ENCODE measurements at regions not wholly inside any gene's neighbourhood (a gene's known extent, or its start where the extent isn't known, plus 50 kb on each side); places are given as distances from the start of the nearest gene placed in this dataset.

DNA sequence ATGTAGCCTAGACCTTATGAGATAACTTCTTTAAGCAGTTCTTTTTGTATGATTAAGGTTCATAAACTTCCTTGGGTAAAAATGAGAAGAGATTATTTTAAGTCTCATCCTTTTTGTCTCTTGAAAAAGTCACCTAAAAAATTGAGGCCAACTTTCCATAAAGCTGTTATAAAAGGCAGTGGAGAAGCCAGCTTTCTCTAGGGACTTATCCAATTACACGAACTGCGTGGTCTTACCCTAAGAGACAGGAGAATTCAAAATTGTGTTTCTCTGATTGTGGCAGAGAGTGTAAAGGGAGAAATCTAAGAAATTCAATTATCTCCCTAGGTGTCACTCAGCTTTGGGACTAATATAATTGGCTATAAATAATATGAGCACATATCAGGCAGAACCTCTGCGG is 262.0 kb downstream of the SHOX2 start:
- no peak overlapping the region for H3K4me3 ChIP-seq (ENCODE audit: low read length)
- TF ChIP-seq, protein P1, sequence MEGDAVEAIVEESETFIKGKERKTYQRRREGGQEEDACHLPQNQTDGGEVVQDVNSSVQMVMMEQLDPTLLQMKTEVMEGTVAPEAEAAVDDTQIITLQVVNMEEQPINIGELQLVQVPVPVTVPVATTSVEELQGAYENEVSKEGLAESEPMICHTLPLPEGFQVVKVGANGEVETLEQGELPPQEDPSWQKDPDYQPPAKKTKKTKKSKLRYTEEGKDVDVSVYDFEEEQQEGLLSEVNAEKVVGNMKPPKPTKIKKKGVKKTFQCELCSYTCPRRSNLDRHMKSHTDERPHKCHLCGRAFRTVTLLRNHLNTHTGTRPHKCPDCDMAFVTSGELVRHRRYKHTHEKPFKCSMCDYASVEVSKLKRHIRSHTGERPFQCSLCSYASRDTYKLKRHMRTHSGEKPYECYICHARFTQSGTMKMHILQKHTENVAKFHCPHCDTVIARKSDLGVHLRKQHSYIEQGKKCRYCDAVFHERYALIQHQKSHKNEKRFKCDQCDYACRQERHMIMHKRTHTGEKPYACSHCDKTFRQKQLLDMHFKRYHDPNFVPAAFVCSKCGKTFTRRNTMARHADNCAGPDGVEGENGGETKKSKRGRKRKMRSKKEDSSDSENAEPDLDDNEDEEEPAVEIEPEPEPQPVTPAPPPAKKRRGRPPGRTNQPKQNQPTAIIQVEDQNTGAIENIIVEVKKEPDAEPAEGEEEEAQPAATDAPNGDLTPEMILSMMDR (conservative IDR thresholded peaks at IDR 0.05; ENCODE audit: low read depth, low read length), result no peak
- DNase-seq (ENCODE audit: low read depth), result no peak

DNA sequence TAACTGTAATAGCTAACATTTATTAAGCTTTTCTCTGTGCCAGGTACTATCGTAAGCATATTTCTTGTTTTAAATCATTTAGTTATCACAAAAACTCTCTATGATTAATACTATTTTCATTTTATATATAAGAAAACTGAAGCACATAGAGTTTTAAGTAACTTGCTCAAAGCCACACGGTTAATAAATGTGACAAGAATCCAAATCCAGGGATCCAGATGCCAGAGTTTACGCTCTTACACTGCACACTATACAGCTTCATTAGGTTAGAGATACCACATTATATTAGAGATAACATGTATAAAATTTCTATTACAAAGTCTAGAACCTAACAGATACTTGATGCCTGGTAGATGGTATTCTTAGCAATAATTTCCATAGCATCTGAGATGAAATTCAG is 265.2 kb downstream of the SHOX2 start:
- TF ChIP-seq, protein P1 (conservative IDR thresholded peaks at IDR 0.05; ENCODE audit: low read depth, low read length), result no peak
- no peak for DNase-seq (ENCODE audit: low read depth)
- no peak overlapping the region for H3K4me3 ChIP-seq (ENCODE audit: low read length)

DNA sequence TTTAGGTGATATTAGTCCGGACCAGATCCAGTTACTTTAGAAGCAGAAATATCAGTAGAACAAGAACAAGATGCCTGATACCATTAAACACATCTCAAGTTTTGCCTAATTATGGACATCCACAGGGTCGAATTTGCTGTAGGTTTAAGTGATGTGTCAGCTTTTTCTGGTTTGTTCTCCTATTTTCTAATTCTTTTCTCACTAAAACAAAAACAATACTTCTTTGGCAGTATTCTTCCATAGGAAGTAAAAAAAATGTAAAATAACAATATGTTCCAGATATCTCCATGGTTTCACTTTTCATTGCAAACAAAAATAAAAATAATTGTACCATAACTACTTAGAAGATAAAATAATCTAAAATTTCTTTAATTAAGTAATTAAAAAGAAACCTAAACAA is 265.7 kb downstream of the SHOX2 start:
- TF ChIP-seq, protein P1 (conservative IDR thresholded peaks at IDR 0.05; ENCODE audit: low read depth, low read length), result no peak
- DNase-seq (ENCODE audit: low read depth), result no peak
- no peak overlapping the region for H3K4me3 ChIP-seq (ENCODE audit: low read length)

DNA sequence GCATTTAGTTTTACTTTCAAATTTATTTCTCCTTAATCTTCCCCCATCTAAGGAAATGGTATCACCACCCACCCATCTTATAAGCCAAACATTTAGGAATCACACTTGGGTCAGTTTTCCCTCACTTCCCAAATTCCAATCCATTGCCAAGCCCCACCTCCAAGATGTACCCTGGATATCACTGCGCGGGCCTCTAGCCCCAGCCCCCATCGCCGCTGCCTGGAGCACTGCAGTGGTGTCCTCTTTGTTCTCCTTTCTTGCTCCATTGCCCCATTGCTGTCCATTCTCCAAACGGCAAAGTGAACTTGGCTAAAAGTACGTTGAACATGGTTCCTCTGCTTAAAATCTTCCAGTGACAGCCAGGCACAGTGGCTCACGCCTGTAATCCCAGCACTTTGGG is 267.8 kb downstream of the SHOX2 start:
- TF ChIP-seq, protein P1 (conservative IDR thresholded peaks at IDR 0.05; ENCODE audit: low read depth, low read length), result no peak
- no peak overlapping the region for H3K4me3 ChIP-seq (ENCODE audit: low read length)
- DNase-seq (ENCODE audit: low read depth), result no peak

DNA sequence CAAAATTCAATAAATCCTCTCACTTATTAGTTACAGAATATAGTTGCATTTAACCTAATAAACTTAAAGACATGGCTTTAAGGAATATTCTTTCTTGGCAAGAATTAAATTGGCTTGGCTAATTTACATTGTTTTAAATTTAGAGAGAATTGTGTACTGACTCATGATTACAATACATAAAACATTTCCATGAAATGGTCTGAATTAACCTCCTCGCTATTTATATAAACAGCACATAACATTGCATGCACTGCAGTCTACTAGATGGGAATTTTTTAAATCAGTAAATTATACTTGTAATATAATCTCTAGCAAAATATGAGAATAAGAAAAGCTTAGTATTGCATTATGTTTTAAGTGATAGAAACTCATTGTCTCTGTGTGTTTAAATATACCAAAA is 268.9 kb downstream of the SHOX2 start:
- no peak overlapping the region for H3K4me3 ChIP-seq (ENCODE audit: low read length)
- no peak for DNase-seq (ENCODE audit: low read depth)
- TF ChIP-seq, protein P1 (conservative IDR thresholded peaks at IDR 0.05; ENCODE audit: low read depth, low read length), result no peak

DNA sequence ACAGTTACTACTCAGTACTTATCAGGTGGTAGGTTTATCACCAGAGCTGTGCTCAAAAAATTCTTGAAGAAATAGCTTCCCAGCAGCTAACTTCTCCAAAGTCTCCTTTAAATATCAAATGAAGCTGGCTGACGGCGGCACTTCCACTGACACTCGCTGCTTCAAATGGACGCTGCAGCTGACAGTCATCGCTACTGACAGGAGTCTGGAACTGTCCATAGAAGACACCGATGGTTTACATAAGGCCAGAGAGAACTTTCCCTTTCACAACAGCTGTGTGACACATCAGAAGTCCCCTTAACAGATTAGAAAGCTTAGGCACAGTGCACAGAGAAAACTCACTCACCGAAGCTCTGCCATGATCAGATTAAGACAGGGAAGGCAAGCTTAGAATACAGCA is 270.2 kb downstream of the SHOX2 start:
- H3K4me3 ChIP-seq (ENCODE audit: low read length), result no peak overlapping the region
- DNase-seq (ENCODE audit: low read depth), result no peak
- TF ChIP-seq, protein P1 (conservative IDR thresholded peaks at IDR 0.05; ENCODE audit: low read depth, low read length), result no peak

DNA sequence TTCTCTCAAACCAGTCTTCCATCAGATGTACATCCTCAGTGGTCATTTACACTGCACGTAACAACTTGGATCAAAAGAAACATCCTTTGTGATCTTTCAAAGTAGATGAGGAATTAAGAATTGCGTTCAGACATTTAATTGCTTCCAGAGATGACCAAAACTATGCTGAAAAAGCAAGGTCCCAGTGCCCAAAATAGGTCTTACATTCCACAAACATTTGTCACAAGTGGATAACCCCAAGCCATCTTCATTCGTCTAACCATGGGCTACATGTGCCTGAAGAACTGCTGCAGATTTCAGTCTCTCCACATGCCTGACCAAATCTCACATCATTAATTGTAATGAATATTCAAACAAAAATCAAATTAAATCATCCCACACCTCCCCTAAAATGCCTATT is 273.6 kb downstream of the SHOX2 start:
- TF ChIP-seq, protein P1 (conservative IDR thresholded peaks at IDR 0.05; ENCODE audit: low read depth, low read length), result no peak
- no peak overlapping the region for H3K4me3 ChIP-seq (ENCODE audit: low read length)
- no peak for DNase-seq (ENCODE audit: low read depth)

Measured in retinal pigment epithelial cell (primary cell).